Small intestine (tissue), 7 donors: ENCODE measurements at regions not wholly inside any gene's neighbourhood (a gene's known extent, or its start where the extent isn't known, plus 50 kb on each side); places are given as distances from the start of the nearest gene placed in this dataset.

Experiments
- DNase-seq, 2 donors: peaks; one replicate each; pipeline versions ENCODE4 v3.0.0 to v3.0.0-alpha.2; 2013
- FAIRE-seq: peaks from 2 replicates; lab custom pipeline; 2012; peaks lifted over from hg19 to GRCh38; lab: Jason Lieb, UNC
- H3K27ac ChIP-seq, 3 donors: one replicate each; pipeline ENCODE4 v1.5.1; 2013; ENCODE audit warnings: low read length in 2 of 3, mild to moderate bottlenecking in 2 of 3, control low read depth in 1 of 3, inconsistent platforms in 1 of 3, low read depth in 1 of 3, moderate library complexity in 1 of 3
- H3K27me3 ChIP-seq, 3 donors: one replicate each; pipeline ENCODE4 v1.6.1; 2013; ENCODE audit warnings: low read length in 3 of 3, inconsistent platforms in 1 of 3; ENCODE audit not compliant: control insufficient read depth in 3 of 3, insufficient read depth in 3 of 3
- H3K36me3 ChIP-seq, 3 donors: one replicate each; pipeline ENCODE4 v1.6.1; 2013; ENCODE audit warnings: low read length in 3 of 3, inconsistent platforms in 1 of 3, low read depth in 1 of 3, mild to moderate bottlenecking in 1 of 3, moderate library complexity in 1 of 3; ENCODE audit not compliant: control insufficient read depth in 3 of 3, insufficient read depth in 2 of 3
- H3K4me1 ChIP-seq, 3 donors: one replicate each; pipeline ENCODE4 v1.6.1; 2013; ENCODE audit warnings: low read length in 2 of 3, inconsistent platforms in 1 of 3, low read depth in 1 of 3, mild to moderate bottlenecking in 1 of 3, moderate library complexity in 1 of 3; ENCODE audit not compliant: control insufficient read depth in 3 of 3, insufficient read depth in 2 of 3
- H3K4me3 ChIP-seq, 3 donors: one replicate each; pipeline ENCODE4 v1.5.1; 2013; ENCODE audit warnings: low read length in 3 of 3, control low read depth in 1 of 3, inconsistent platforms in 1 of 3, low read depth in 1 of 3, mild to moderate bottlenecking in 1 of 3, moderate library complexity in 1 of 3
- H3K9me3 ChIP-seq, 2 donors: one replicate each; pipeline ENCODE4 v1.6.1; 2013; ENCODE audit warnings: low read depth in 1 of 2, low read length in 1 of 2; ENCODE audit not compliant: control insufficient read depth in 2 of 2, insufficient read depth in 1 of 2
- WGBS, 3 donors: extraction: QIAGEN DNeasy Blood & Tissue Kit; methylation state at CpG; one replicate each; pipeline ENCODE4 v1.1.7; 2013; 5-methylcytosine and 5-hydroxymethylcytosine counted together
- donor health status: healthy with polysubstance abuse.
- donor health status: control.
- donor health status: control.
- donor health status: Bipolar disorder and iron deficiency.
- donor health status: healthy.

- no peak overlapping the region for H3K27ac ChIP-seq
- DNase-seq (no peak), FAIRE-seq (no peak)
- H3K36me3 ChIP-seq = no peaks in the 10 kb centered on the region
- no peaks in the 10 kb centered on the region for H3K4me1 ChIP-seq
- H3K4me3 ChIP-seq = no peak overlapping the region
- H3K9me3 ChIP-seq = peaks cover 0 to 22% of the 10 kb centered on the region in 2 donors
- H3K27me3 ChIP-seq = no peaks in the 10 kb centered on the region
- 43 to 50% (median 44%) methylated on average over 1 of the region's 1 CpG for WGBS, 3 donors
Observed at GRCh38 chr3:147866561-147866960, 457.4 kb downstream of the ZIC1 start.

DNA sequence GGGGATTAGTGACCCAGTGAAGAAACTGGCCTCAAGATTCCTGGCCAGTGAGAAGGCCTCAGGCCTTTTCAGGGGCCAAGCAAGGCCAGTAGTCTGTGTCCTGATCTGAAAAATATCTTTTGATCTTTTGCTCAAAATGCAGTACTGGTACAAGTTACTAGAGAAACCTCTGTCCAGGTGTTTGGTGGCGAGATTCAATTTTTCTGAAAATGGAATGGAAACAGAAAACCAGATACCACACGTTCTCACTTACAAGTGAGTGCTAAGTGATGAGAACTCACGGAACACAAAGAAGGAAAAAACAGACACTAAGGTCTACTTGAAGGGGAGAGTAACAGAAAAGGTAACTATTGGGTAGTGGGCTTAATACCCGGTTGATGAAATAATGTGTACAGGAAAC is 463.4 kb downstream of the ZIC1 start:
- H3K27me3 ChIP-seq = no peaks in the 10 kb centered on the region
- no peak overlapping the region for H3K4me3 ChIP-seq
- no peak for DNase-seq
- FAIRE-seq = no peak
- H3K36me3 ChIP-seq = no peaks in the 10 kb centered on the region
- no peak overlapping the region for H3K27ac ChIP-seq
- 83 to 91% (median 85%) methylated on average over 4 of the region's 4 CpGs for WGBS, 3 donors
- peaks cover 0 to 6% of the 10 kb centered on the region in 2 donors for H3K9me3 ChIP-seq
- H3K4me1 ChIP-seq = no peaks in the 10 kb centered on the region

DNA sequence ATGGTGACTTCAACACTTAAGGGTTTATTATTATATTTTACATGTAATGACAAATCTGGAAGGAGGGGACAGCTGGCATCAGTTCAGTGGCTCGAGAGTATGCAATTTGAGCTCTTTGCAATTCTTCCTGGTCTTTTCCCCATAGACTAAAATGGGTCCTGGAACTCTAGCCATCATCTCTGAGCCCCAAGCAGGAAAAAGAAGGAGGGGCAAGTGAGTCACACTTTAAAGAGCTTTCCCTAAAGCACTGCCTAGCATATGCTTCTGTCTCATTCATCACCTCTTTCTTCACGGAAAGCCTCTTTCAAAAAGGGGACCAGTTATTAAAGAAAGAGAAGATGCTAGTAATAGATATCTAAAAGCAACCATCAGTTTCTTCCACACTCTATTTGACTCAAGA is 466.3 kb downstream of the ZIC1 start:
- Histone ChIP-seq H3K36me3 (no peaks in the 10 kb centered on the region), H3K27ac (no peak overlapping the region), H3K27me3 (no peaks in the 10 kb centered on the region), H3K4me3 (no peak overlapping the region), H3K9me3 (peaks cover 0 to 19% of the 10 kb centered on the region in 2 donors), H3K4me1 (no peaks in the 10 kb centered on the region)
- DNase-seq = no peak
- WGBS, 3 donors = 23 to 55% (median 54%) methylated on average over 2 of the region's 2 CpGs
- no peak for FAIRE-seq

DNA sequence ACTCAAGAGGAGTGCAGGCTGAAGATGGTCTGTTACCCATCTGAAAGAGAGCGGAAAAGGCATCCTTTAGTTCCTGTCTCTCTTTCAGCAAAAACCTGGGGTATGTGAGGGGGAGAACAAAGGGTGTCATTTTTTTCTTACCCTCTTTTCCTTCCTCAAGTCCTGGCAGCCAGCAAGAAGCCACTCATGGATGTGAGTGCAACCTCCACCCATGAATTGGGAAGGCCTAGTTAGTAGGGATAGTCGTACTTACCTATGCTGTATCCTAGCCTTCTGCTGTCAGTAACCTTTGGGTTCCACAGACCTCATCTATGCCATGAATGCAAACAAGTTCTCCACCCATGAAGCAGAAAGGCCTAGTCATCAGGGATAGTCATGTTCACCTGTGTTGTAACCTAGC is 472.8 kb downstream of the ZIC1 start:
- 71 to 83% (median 79%) methylated on average over 2 of the region's 2 CpGs for WGBS, 3 donors
- DNase-seq (no peak), FAIRE-seq (no peak)
- peaks cover 2 to 42% of the 10 kb centered on the region in 2 donors for H3K9me3 ChIP-seq
- H3K27ac ChIP-seq = no peak overlapping the region
- no peaks in the 10 kb centered on the region for H3K36me3 ChIP-seq
- no peaks in the 10 kb centered on the region for H3K4me1 ChIP-seq
- H3K27me3 ChIP-seq = no peaks in the 10 kb centered on the region
- no peak overlapping the region for H3K4me3 ChIP-seq

GRCh38 chr3:147886879-147887278 is 477.7 kb downstream of the ZIC1 start:
- FAIRE-seq = no peak

DNA sequence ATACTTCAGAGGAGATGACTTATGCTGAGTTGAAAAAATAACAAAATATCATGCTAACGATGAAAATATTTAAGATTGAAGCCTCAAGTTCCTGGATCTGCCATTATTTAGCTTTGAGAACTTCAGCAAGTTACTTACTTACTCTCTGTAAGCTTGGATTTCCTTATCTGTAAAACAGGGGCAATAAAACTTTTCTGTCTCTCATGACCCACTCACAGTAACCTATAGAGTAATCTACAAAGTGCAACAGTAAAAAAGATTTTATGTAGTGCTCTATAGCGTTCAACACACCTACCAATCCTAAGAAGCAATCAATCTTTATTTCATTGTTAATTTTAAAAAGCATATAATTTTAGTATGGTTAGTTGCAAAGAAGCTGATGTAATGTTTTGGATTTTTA is 478.6 kb downstream of the ZIC1 start:
- 16 to 50% (median 22%) methylated on average over 2 of the region's 2 CpGs for WGBS, 3 donors
- H3K4me1 ChIP-seq = no peaks in the 10 kb centered on the region
- no peak for FAIRE-seq

More at GRCh38 chr3:147886879-147887278, 477.7 kb downstream of the ZIC1 start:
- Histone ChIP-seq H3K36me3 (no peaks in the 10 kb centered on the region), H3K9me3 (peaks cover under 1 to 15% of the 10 kb centered on the region in 2 donors), H3K4me1 (no peaks in the 10 kb centered on the region), H3K27me3 (no peaks in the 10 kb centered on the region), H3K27ac (no peak overlapping the region), H3K4me3 (no peak overlapping the region)
- no peak for DNase-seq
- 38 to 63% (median 51%) methylated on average over 2 of the region's 2 CpGs for WGBS, 3 donors

DNA sequence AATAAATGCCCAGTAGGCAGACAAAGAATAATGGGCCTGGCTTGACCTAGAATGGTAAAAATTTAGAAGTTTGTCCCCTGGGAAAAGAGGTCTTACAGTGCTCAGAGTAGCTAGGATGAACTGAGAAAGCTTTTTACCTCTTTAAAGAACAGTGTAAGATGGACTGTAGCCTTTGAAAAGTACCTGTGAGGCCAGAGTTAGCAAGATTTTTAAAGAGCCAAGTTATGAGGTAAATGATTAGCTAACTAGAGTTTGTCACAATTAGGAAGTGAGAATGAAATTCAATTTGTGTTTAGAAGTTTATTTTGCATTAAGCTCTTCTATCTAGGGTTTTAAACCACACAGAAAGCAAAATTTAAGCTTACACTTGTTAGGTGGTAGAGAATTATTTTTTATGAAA is 480.9 kb downstream of the ZIC1 start:
- Histone ChIP-seq H3K4me1 (no peaks in the 10 kb centered on the region), H3K4me3 (no peak overlapping the region), H3K27ac (no peak overlapping the region), H3K9me3 (no peaks in the 10 kb centered on the region), H3K27me3 (no peaks in the 10 kb centered on the region), H3K36me3 (no peaks in the 10 kb centered on the region)
- DNase-seq = no peak
- no peak for FAIRE-seq

More for the DNA sequence above, 478.6 kb downstream of the ZIC1 start:
- no peak for DNase-seq
- Histone ChIP-seq H3K4me3 (no peak overlapping the region), H3K9me3 (peaks cover 0 to 7% of the 10 kb centered on the region in 2 donors), H3K27me3 (no peaks in the 10 kb centered on the region), H3K27ac (no peak overlapping the region), H3K36me3 (no peaks in the 10 kb centered on the region)

DNA sequence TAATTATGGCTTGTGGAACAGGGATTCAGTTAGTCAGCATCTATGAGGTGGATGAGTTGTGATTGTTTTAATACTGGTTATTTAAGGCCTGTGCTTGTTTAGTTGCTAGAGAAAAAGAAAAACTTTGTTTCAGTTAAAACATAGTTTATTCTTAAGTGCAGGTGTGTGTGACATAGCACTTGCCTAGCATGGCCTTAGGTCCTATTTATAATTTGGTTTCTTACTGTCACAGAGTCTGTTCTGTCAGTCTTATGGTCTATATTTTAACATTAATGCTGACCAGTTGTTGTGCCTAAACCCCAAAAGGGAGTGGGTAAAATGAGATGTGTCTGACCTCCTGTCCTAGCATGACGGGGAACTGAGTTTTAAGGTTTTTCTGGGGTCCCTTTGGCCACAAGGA is 486.3 kb downstream of the ZIC1 start:
- Histone ChIP-seq H3K9me3 (no peaks in the 10 kb centered on the region), H3K27ac (no peak overlapping the region), H3K36me3 (no peaks in the 10 kb centered on the region), H3K4me1 (no peaks in the 10 kb centered on the region), H3K27me3 (no peaks in the 10 kb centered on the region), H3K4me3 (no peak overlapping the region)
- FAIRE-seq (no peak), DNase-seq (no peak)
- 52 to 75% (median 72%) methylated on average over 1 of the region's 1 CpG for WGBS, 3 donors

DNA sequence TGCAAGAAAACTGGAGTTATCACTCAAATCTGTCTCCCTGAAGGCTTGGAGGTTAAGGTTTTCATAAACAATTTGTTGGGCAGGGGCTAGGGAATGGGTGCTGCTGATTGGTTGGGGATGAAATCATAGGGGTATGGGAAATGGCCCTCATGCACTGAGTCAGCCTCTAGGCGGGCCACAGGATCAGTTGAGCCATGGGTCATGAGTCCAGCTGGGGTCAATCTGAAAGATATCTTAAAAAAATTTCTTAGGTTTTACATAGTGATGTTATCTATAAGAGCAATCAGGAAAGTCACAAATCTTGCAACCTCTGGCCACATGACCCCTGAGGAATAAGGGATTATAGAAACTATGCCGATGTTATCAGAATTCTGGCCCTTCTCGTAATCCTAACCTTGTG is 491.7 kb downstream of the ZIC1 start:
- FAIRE-seq (no peak), DNase-seq (no peak)
- H3K9me3 ChIP-seq = peaks cover 0 to 5% of the 10 kb centered on the region in 2 donors
- no peaks in the 10 kb centered on the region for H3K36me3 ChIP-seq
- no peaks in the 10 kb centered on the region for H3K4me1 ChIP-seq
- 35 to 79% (median 46%) methylated on average over 3 of the region's 3 CpGs for WGBS, 3 donors
- H3K4me3 ChIP-seq = no peak overlapping the region
- no peaks in the 10 kb centered on the region for H3K27me3 ChIP-seq
- H3K27ac ChIP-seq = no peak overlapping the region
